Panc1 (cell line): ENCODE measurements at regions not wholly inside any gene's neighbourhood (a gene's known extent, or its start where the extent isn't known, plus 50 kb on each side); places are given as distances from the start of the nearest gene placed in this dataset.

Experiments used
- ATAC-seq: fragments of 200-7000 bp; cut with Tn5 transposase; 2 replicates; pipeline ENCODE4 v1.9.1; 2020; ENCODE audit warnings: mild to moderate bottlenecking, moderate library complexity
- BruUV-seq: library from RNA; stranded (reverse); fragments of 400-500 nt; replicated peaks from 2 replicates; lab custom pipeline; 2021; lab: Mats Ljungman, UMichigan
- CTCF ChIA-PET: fragments of 300-600 bp; sonication (Branson Sonifier 250); formaldehyde crosslinking; loops from one replicate; lab custom pipeline; 2022; ENCODE audit warnings: antibody characterized with exemption; lab: Charles Lee
- POLR2A ChIA-PET: fragments of 300-600 bp; sonication (Branson Sonifier 250); formaldehyde crosslinking; loops from one replicate; lab custom pipeline; 2022; ENCODE audit warnings: antibody characterized with exemption; lab: Charles Lee
- DNase-seq: peaks from one replicate; pipeline ENCODE4 v3.0.0-alpha.2; 2010; ENCODE audit warnings: low read depth, low spot score
- H3K27ac ChIP-seq: 2 replicates; pipeline ENCODE4 v1.5.1; 2011; ENCODE audit warnings: mild to moderate bottlenecking, low read length, inconsistent platforms
- H3K27me3 ChIP-seq: fragments of 200-500 bp; sonication (Bioruptor generic); 2 replicates; pipeline ENCODE4 v1.6.0; 2014; ENCODE audit warnings: low read length, inconsistent platforms; ENCODE audit not compliant: control insufficient read depth, insufficient read depth
- H3K36me3 ChIP-seq: fragments of 200-500 bp; sonication (Bioruptor generic); 2 replicates; pipeline ENCODE4 v1.5.1; 2014; ENCODE audit warnings: inconsistent platforms, mild to moderate bottlenecking, low read length, moderate library complexity; ENCODE audit not compliant: control insufficient read depth, insufficient read depth
- H3K4me1 ChIP-seq: 2 replicates; pipeline ENCODE4 v1.5.1; 2011; ENCODE audit warnings: inconsistent platforms, mild to moderate bottlenecking, low read length, moderate library complexity; ENCODE audit not compliant: control insufficient read depth, insufficient read depth
- H3K4me3 ChIP-seq, 2 experiments: 2 replicates each; pipeline ENCODE4 v1.5.1; 2011 to 2012; ENCODE audit warnings: low read depth in 2 of 2, low read length in 2 of 2, mild to moderate bottlenecking in 2 of 2, inconsistent platforms in 1 of 2, moderate library complexity in 1 of 2
- H3K9me3 ChIP-seq: fragments of 200-500 bp; sonication (Bioruptor generic); 2 replicates; pipeline ENCODE4 v1.5.1; 2014; ENCODE audit warnings: low read depth, mild to moderate bottlenecking, inconsistent platforms, low read length, moderate library complexity; ENCODE audit not compliant: control insufficient read depth, insufficient read depth
- POLR2AphosphoS5 ChIP-seq: IDR thresholded peaks from 2 replicates; pipeline ENCODE4 v1.6.1; 2012; ENCODE audit warnings: mild to moderate bottlenecking, low read depth, low read length, moderate library complexity
- SIN3A ChIP-seq: IDR thresholded peaks from 2 replicates; pipeline ENCODE4 v1.6.1; 2012; ENCODE audit warnings: low read depth, mild to moderate bottlenecking, low read length, moderate library complexity, borderline replicate concordance; ENCODE audit not compliant: insufficient read depth
- TCF7L2 ChIP-seq: IDR thresholded peaks from 2 replicates; pipeline ENCODE4 v1.6.1; 2011; ENCODE audit warnings: mild to moderate bottlenecking, low read depth, low read length, inconsistent platforms
- in situ Hi-C: cut with HindIII; loops from 2 replicates; pipeline ENCODE4 v1.10.0; 2016; ENCODE audit warnings: low sequenced_read_pairs, low pct_unique_long_range_greater_than_20kb
- intact Hi-C: fragments of 100-400 bp; cut with micrococcal nuclease; formaldehyde crosslinking; loops from one replicate; pipeline ENCODE4 v1.10.0; 2022; ENCODE audit not compliant: unreplicated experiment
- TF ChIP-seq, protein P1 (sequence below), 2 experiments: IDR thresholded peaks; 2 replicates each; pipeline ENCODE4 v1.6.1; 2011 to 2012; ENCODE audit warnings: low read depth in 2 of 2, control low read depth in 1 of 2, low read length in 1 of 2, mild to moderate bottlenecking in 1 of 2, moderate library complexity in 1 of 2; ENCODE audit not compliant: insufficient read depth in 1 of 2
- TF ChIP-seq, protein P2 (sequence below): fragments of 450-650 bp; IDR thresholded peaks from 2 replicates; pipeline ENCODE4 v1.5.1; 2017; ENCODE audit warnings: mild to moderate bottlenecking

DNA sequence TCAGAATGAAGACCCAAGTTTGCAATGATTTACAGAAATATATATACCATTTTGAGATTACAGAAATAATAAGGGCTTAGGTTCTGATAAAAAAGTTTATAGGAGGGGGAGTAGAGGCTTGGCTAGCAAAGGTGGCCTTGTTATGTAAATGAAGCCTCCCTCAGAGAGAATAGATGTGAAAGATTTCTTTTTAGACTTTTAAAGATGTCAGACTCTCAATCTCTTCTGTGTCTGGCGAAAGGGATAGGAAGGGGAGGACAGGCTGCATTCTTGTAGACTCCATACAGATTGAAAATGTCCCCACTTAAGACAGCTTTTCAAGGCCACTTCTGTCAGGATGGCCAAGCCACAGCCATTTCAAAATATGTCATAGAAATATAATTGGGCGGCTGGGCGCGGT is 63.1 kb upstream of the CLINT1 start:
- Histone ChIP-seq H3K4me1 (no peaks in the 10 kb centered on the region), H3K36me3 (no peaks in the 10 kb centered on the region), H3K27me3 (no peaks in the 10 kb centered on the region), H3K9me3 (no peaks in the 10 kb centered on the region), H3K27ac (no peak overlapping the region), H3K4me3 (no peak overlapping the region)
- TF ChIP-seq, protein P1, sequence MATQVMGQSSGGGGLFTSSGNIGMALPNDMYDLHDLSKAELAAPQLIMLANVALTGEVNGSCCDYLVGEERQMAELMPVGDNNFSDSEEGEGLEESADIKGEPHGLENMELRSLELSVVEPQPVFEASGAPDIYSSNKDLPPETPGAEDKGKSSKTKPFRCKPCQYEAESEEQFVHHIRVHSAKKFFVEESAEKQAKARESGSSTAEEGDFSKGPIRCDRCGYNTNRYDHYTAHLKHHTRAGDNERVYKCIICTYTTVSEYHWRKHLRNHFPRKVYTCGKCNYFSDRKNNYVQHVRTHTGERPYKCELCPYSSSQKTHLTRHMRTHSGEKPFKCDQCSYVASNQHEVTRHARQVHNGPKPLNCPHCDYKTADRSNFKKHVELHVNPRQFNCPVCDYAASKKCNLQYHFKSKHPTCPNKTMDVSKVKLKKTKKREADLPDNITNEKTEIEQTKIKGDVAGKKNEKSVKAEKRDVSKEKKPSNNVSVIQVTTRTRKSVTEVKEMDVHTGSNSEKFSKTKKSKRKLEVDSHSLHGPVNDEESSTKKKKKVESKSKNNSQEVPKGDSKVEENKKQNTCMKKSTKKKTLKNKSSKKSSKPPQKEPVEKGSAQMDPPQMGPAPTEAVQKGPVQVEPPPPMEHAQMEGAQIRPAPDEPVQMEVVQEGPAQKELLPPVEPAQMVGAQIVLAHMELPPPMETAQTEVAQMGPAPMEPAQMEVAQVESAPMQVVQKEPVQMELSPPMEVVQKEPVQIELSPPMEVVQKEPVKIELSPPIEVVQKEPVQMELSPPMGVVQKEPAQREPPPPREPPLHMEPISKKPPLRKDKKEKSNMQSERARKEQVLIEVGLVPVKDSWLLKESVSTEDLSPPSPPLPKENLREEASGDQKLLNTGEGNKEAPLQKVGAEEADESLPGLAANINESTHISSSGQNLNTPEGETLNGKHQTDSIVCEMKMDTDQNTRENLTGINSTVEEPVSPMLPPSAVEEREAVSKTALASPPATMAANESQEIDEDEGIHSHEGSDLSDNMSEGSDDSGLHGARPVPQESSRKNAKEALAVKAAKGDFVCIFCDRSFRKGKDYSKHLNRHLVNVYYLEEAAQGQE (IDR thresholded peaks at IDR 0.05; ENCODE audit: insufficient read depth in 1 of 2, low read depth in 2 of 2, low read length in 1 of 2) = no peak
- TF ChIP-seq, protein P2, sequence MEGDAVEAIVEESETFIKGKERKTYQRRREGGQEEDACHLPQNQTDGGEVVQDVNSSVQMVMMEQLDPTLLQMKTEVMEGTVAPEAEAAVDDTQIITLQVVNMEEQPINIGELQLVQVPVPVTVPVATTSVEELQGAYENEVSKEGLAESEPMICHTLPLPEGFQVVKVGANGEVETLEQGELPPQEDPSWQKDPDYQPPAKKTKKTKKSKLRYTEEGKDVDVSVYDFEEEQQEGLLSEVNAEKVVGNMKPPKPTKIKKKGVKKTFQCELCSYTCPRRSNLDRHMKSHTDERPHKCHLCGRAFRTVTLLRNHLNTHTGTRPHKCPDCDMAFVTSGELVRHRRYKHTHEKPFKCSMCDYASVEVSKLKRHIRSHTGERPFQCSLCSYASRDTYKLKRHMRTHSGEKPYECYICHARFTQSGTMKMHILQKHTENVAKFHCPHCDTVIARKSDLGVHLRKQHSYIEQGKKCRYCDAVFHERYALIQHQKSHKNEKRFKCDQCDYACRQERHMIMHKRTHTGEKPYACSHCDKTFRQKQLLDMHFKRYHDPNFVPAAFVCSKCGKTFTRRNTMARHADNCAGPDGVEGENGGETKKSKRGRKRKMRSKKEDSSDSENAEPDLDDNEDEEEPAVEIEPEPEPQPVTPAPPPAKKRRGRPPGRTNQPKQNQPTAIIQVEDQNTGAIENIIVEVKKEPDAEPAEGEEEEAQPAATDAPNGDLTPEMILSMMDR = no peak
- TF ChIP-seq SIN3A = no peak
- no peak for TF ChIP-seq POLR2AphosphoS5
- no peak for TF ChIP-seq TCF7L2
- ATAC-seq (no peak), DNase-seq (no peak)
- in situ Hi-C loops = no loop called here
- ChIA-PET CTCF (no interaction called here), POLR2A (no interaction called here)
- BruUV-seq = no TSS peak
- intact Hi-C loops = no loop called here

DNA sequence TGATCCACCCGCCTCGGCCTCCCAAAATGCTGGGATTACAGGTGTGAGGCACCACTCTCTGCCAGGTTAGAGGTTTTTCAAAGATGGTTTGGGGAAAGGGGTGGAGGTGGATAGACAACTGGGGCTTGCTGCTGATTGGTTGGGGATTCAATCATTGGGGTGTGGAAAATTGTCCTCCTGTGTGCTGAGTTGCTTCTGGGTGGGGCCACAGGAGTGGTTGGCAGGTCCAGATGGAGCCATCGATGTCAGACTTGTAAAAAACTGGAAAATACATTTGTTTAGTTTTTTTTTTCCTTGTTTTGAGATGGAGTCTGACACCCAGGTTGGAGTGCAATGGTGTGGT is 61.9 kb upstream of the CLINT1 start:
- POLR2A ChIA-PET = no interaction called here
- ATAC-seq = no peak
- in situ Hi-C loops (no loop called here), intact Hi-C loops (no loop called here)
- TF ChIP-seq, protein P1 (IDR thresholded peaks at IDR 0.05; ENCODE audit: insufficient read depth in 1 of 2, low read depth in 2 of 2, low read length in 1 of 2) = no peak
- TF ChIP-seq TCF7L2 (no peak), SIN3A (no peak), POLR2AphosphoS5 (no peak)
- TF ChIP-seq, protein P2 = no peak
- DNase-seq = no peak
- Histone ChIP-seq H3K27ac (no peak overlapping the region), H3K4me3 (no peak overlapping the region), H3K27me3 (no peaks in the 10 kb centered on the region), H3K9me3 (no peaks in the 10 kb centered on the region), H3K4me1 (no peaks in the 10 kb centered on the region), H3K36me3 (no peaks in the 10 kb centered on the region)
- CTCF ChIA-PET = interaction anchor here (0.6 kb wide), 1 partner anchor 64 kb away, joined by 3 read pairs; no protein-coding TSS in a partner anchor
- BruUV-seq = no TSS peak
